Nephron (organoid): ENCODE measurements at regions not wholly inside any gene's neighbourhood (a gene's known extent, or its start where the extent isn't known, plus 50 kb on each side); places are given as distances from the start of the nearest gene placed in this dataset.
"Not testable (repeated sequence)": the region's sequence is repeated elsewhere in the genome, so short reads cannot be mapped to it uniquely, and the experiment has no call there.

ENCODE experiments used
- H3K27ac Mint-ChIP-seq, 3 experiments: 2 replicates each; pipeline ENCODE4 v1.8.0; 2020; ENCODE audit warnings: mixed read lengths in 3 of 3, mild to moderate bottlenecking in 2 of 3, moderate library complexity in 1 of 3
- H3K27me3 Mint-ChIP-seq: 2 replicates; pipeline ENCODE4 v1.8.0; 2021; ENCODE audit warnings: low read depth, mild to moderate bottlenecking, moderate library complexity, mixed read lengths
- H3K36me3 Mint-ChIP-seq: 2 replicates; pipeline ENCODE4 v1.8.0; 2020; ENCODE audit warnings: low read depth, mixed read lengths
- H3K4me1 Mint-ChIP-seq: 2 replicates; pipeline ENCODE4 v1.8.0; 2020; ENCODE audit warnings: mixed read lengths
- H3K4me3 Mint-ChIP-seq, 3 experiments: 2 replicates each; pipeline ENCODE4 v1.8.0; 2020; ENCODE audit warnings: mild to moderate bottlenecking in 3 of 3, mixed read lengths in 3 of 3, moderate library complexity in 2 of 3
- H3K9me3 Mint-ChIP-seq: 2 replicates; pipeline ENCODE4 v1.8.0; 2020; ENCODE audit warnings: mixed read lengths
- TF ChIP-seq, protein P1 (sequence below), 3 experiments: fragments of 200-600 bp; sonication (generic); IDR thresholded peaks; one replicate each; pipeline ENCODE4 v1.5.0; 2021; ENCODE audit warnings: antibody characterized with exemption in 3 of 3; ENCODE audit not compliant: unreplicated experiment in 3 of 3

GRCh38 chr22:35175392-35175791 lies 81.9 kb upstream of the HMGXB4 start:
- peaks cover 5% of the 10 kb centered on the region for H3K4me1 Mint-ChIP-seq
- H3K4me3 Mint-ChIP-seq, result no peak overlapping the region
- no peaks in the 10 kb centered on the region for H3K36me3 Mint-ChIP-seq
- TF ChIP-seq, protein P1, sequence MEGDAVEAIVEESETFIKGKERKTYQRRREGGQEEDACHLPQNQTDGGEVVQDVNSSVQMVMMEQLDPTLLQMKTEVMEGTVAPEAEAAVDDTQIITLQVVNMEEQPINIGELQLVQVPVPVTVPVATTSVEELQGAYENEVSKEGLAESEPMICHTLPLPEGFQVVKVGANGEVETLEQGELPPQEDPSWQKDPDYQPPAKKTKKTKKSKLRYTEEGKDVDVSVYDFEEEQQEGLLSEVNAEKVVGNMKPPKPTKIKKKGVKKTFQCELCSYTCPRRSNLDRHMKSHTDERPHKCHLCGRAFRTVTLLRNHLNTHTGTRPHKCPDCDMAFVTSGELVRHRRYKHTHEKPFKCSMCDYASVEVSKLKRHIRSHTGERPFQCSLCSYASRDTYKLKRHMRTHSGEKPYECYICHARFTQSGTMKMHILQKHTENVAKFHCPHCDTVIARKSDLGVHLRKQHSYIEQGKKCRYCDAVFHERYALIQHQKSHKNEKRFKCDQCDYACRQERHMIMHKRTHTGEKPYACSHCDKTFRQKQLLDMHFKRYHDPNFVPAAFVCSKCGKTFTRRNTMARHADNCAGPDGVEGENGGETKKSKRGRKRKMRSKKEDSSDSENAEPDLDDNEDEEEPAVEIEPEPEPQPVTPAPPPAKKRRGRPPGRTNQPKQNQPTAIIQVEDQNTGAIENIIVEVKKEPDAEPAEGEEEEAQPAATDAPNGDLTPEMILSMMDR (IDR thresholded peaks at IDR 0.05; ENCODE audit: unreplicated experiment in 3 of 3), result no peak
- peaks cover 36% of the 10 kb centered on the region for H3K27me3 Mint-ChIP-seq
- no peaks in the 10 kb centered on the region for H3K9me3 Mint-ChIP-seq
- no peak overlapping the region for H3K27ac Mint-ChIP-seq

DNA sequence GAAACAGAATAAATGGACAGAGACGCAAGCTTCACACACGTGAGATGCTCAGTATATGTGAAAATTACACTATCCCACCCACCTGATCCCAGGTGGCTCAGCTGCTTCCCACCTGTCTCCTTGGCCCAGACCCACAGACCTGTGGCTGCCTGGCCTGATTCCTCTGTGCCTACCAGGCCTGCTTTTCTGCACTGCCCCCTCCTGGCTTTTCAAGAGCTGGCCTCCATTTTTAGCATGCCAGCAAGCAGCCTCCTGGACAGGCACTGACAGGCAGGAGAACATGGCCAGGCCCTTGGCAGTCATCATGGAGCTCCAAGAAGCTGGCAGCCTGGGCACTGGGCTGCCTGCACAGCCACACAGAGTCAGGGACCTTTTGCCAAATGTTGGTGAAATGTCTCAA lies 79.5 kb upstream of the HMGXB4 start:
- H3K4me1 Mint-ChIP-seq, result peaks cover 5% of the 10 kb centered on the region
- H3K27ac Mint-ChIP-seq, result no peak overlapping the region
- H3K4me3 Mint-ChIP-seq, result no peak overlapping the region
- TF ChIP-seq, protein P1 (IDR thresholded peaks at IDR 0.05; ENCODE audit: unreplicated experiment in 3 of 3), result no peak
- peaks cover 4% of the 10 kb centered on the region for H3K9me3 Mint-ChIP-seq
- no peaks in the 10 kb centered on the region for H3K36me3 Mint-ChIP-seq
- H3K27me3 Mint-ChIP-seq, result peaks cover 29% of the 10 kb centered on the region

DNA sequence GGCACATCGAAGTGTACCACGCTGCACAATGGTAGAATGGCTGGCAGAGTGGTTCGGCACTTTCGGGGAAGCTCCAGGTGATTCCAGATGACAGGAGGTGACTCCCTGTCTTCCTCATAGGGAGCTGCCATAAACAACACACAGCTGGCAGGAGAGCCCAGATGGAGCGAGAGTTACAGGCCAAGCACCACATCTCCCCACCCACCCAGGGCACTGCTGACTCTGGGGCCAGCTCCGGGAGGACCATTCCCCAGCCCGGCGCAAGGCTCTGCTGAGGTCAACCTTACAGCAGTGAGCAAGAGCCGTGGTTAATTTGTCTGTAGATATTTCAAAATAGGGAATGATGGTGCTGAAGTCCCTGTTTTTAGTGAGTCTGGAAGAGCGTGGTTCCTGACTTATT lies 78.8 kb upstream of the HMGXB4 start:
- no peak overlapping the region for H3K4me3 Mint-ChIP-seq
- TF ChIP-seq, protein P1 (IDR thresholded peaks at IDR 0.05; ENCODE audit: unreplicated experiment in 3 of 3), result no peak
- H3K27ac Mint-ChIP-seq, result no peak overlapping the region
- peaks cover 5% of the 10 kb centered on the region for H3K4me1 Mint-ChIP-seq
- H3K27me3 Mint-ChIP-seq, result peaks cover 24% of the 10 kb centered on the region
- H3K9me3 Mint-ChIP-seq, result peaks cover 7% of the 10 kb centered on the region
- H3K36me3 Mint-ChIP-seq, result no peaks in the 10 kb centered on the region

DNA sequence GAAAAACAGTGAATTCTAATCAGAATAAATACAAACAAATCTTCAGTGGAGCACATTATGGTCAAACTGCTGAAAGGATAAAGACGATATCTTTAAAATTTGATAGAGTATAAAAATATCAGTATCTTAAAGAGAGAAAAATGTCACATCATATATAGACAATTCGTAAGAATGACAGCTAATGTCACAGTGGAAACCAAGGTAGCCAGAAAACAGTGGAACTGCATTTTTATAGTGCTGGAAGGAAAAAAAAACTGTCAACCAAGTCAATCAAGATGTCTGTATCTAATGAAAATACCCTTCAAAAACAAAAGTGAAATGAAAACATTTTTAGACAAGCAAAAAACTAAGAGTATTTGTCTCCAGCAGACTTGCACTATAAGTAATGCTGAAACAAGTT lies 73.4 kb upstream of the HMGXB4 start:
- H3K27ac Mint-ChIP-seq, result no peak overlapping the region
- H3K27me3 Mint-ChIP-seq, result peaks cover 6% of the 10 kb centered on the region
- no peak overlapping the region for H3K4me3 Mint-ChIP-seq
- H3K4me1 Mint-ChIP-seq, result no peaks in the 10 kb centered on the region
- no peaks in the 10 kb centered on the region for H3K36me3 Mint-ChIP-seq
- TF ChIP-seq, protein P1 (IDR thresholded peaks at IDR 0.05; ENCODE audit: unreplicated experiment in 3 of 3), result no peak
- peaks cover 15% of the 10 kb centered on the region for H3K9me3 Mint-ChIP-seq

- TF ChIP-seq, protein P1 (IDR thresholded peaks at IDR 0.05; ENCODE audit: unreplicated experiment in 3 of 3), result no peak
- H3K4me1 Mint-ChIP-seq, result no peaks in the 10 kb centered on the region
- H3K9me3 Mint-ChIP-seq, result peaks cover 26% of the 10 kb centered on the region
- H3K27me3 Mint-ChIP-seq, result no peaks in the 10 kb centered on the region
- H3K27ac Mint-ChIP-seq, result no peak overlapping the region
- no peak overlapping the region for H3K4me3 Mint-ChIP-seq
- no peaks in the 10 kb centered on the region for H3K36me3 Mint-ChIP-seq
These were observed 70.8 kb upstream of the HMGXB4 start for GRCh38 chr22:35186492-35186891.

DNA sequence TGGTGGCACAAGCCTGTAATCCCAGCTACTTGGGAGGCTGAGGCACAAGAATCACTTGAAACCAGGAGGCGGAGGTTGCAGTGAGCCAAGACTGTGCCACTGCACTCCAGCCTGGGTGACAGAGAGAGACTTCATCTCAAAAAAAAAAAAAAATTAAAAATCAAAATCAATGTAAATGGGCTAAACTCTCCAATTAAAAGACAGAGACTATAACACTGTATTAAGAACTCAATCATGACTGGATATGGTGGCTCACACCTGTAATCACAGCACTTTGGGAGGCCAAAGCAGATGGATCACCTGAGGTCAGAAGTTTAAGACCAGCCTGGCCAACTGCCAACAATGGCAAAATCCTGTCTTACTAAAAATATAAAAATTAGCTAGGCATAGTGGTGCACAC lies 68.4 kb upstream of the HMGXB4 start:
- H3K27ac Mint-ChIP-seq, H3K4me1 Mint-ChIP-seq, H3K36me3 Mint-ChIP-seq, H3K4me3 Mint-ChIP-seq, H3K27me3 Mint-ChIP-seq: not testable (repeated sequence)
- peaks cover 18% of the 10 kb centered on the region for H3K9me3 Mint-ChIP-seq
